WTC11 (cell line): ENCODE measurements at regions not wholly inside any gene's neighbourhood (a gene's known extent, or its start where the extent isn't known, plus 50 kb on each side); places are given as distances from the start of the nearest gene placed in this dataset.
A peak's percentile ranks its signal among the peaks of the same experiment; 100 is the strongest.

Source experiments
- ATAC-seq: fragments of 200-7000 bp; cut with Tn5 transposase; 2 replicates; pipeline ENCODE4 v1.10.0; 2021; ENCODE audit warnings: mild to moderate bottlenecking, moderate library complexity
- CTCF ChIA-PET: fragments of 300-600 bp; sonication (Branson Sonifier 250); formaldehyde crosslinking; loops from one replicate; lab custom pipeline; 2021; ENCODE audit warnings: antibody characterized with exemption; lab: Charles Lee
- POLR2A ChIA-PET: fragments of 350-600 bp; sonication (Branson Sonifier 250); formaldehyde crosslinking; loops from one replicate; lab custom pipeline; 2021; ENCODE audit warnings: antibody characterized with exemption; lab: Charles Lee
- DNase-seq: peaks from one replicate; pipeline ENCODE4 v3.0.0; 2021; ENCODE audit warnings: low spot score
- H3K27ac Mint-ChIP-seq: 2 replicates; pipeline ENCODE4 v1.8.0; 2021; ENCODE audit warnings: mixed read lengths
- H3K27me3 Mint-ChIP-seq: 2 replicates; pipeline ENCODE4 v1.8.0; 2021; ENCODE audit warnings: low read depth, mild to moderate bottlenecking, moderate library complexity, mixed read lengths
- H3K36me3 Mint-ChIP-seq: 2 replicates; pipeline ENCODE4 v1.8.0; 2021; ENCODE audit warnings: mixed read lengths
- H3K4me1 Mint-ChIP-seq: 2 replicates; pipeline ENCODE4 v1.8.0; 2022; ENCODE audit warnings: mixed read lengths
- H3K4me3 Mint-ChIP-seq: 2 replicates; pipeline ENCODE4 v1.8.0; 2021; ENCODE audit warnings: mild to moderate bottlenecking, moderate library complexity, mixed read lengths
- H3K9me3 Mint-ChIP-seq: 2 replicates; pipeline ENCODE4 v1.8.0; 2021; ENCODE audit warnings: mixed read lengths
- AFF4 ChIP-seq: sonication (generic); formaldehyde crosslinking; IDR thresholded peaks from 2 replicates; pipeline ENCODE4 v1.8.1; 2023; ENCODE audit warnings: mild to moderate bottlenecking, missing genetic modification reagents, borderline replicate concordance
- ATF2 ChIP-seq: sonication (generic); formaldehyde crosslinking; IDR thresholded peaks from 2 replicates; pipeline ENCODE4 v1.8.1; 2022; ENCODE audit warnings: low read depth, missing genetic modification reagents, borderline replicate concordance
- ATF6 ChIP-seq: sonication (generic); formaldehyde crosslinking; IDR thresholded peaks from 2 replicates; pipeline ENCODE4 v1.8.1; 2023; ENCODE audit warnings: mild to moderate bottlenecking, missing genetic modification reagents
- E2F5 ChIP-seq: sonication (generic); formaldehyde crosslinking; IDR thresholded peaks from 2 replicates; pipeline ENCODE4 v1.8.1; 2022; ENCODE audit warnings: mild to moderate bottlenecking, moderate library complexity, missing genetic modification reagents
- JAZF1 ChIP-seq: fragments of 250-450 bp; sonication (Bioruptor Pico); IDR thresholded peaks from 2 replicates; pipeline ENCODE4 v1.9.0; 2021; ENCODE audit warnings: moderate library complexity, mild to moderate bottlenecking, inconsistent platforms
- SMAD3 ChIP-seq: sonication (generic); formaldehyde crosslinking; IDR thresholded peaks from 2 replicates; pipeline ENCODE4 v1.8.0; 2022; ENCODE audit warnings: missing genetic modification reagents, mild to moderate bottlenecking, borderline replicate concordance
- SMAD4 ChIP-seq: sonication (generic); formaldehyde crosslinking; IDR thresholded peaks from 2 replicates; pipeline ENCODE4 v1.8.0; 2022; ENCODE audit warnings: mild to moderate bottlenecking, missing genetic modification reagents
- TCF7 ChIP-seq: sonication (generic); formaldehyde crosslinking; IDR thresholded peaks from 2 replicates; pipeline ENCODE4 v1.8.0; 2022; ENCODE audit warnings: mild to moderate bottlenecking, low read depth, missing genetic modification reagents, moderate library complexity
- TEAD1 ChIP-seq: sonication (generic); formaldehyde crosslinking; IDR thresholded peaks from 2 replicates; pipeline ENCODE4 v1.8.0; 2022; ENCODE audit warnings: mild to moderate bottlenecking, missing genetic modification reagents
- USF1 ChIP-seq: sonication (generic); formaldehyde crosslinking; IDR thresholded peaks from 2 replicates; pipeline ENCODE4 v1.8.0; 2022; ENCODE audit warnings: mild to moderate bottlenecking, missing genetic modification reagents
- ZBTB21 ChIP-seq: sonication (generic); formaldehyde crosslinking; IDR thresholded peaks from 2 replicates; pipeline ENCODE4 v1.8.1; 2023; ENCODE audit warnings: mild to moderate bottlenecking, missing genetic modification reagents, borderline replicate concordance
- ZNF219 ChIP-seq: sonication (generic); formaldehyde crosslinking; IDR thresholded peaks from 2 replicates; pipeline ENCODE4 v1.8.0; 2023; ENCODE audit warnings: missing genetic modification reagents, mild to moderate bottlenecking, borderline replicate concordance
- ZNF281 ChIP-seq: sonication (generic); formaldehyde crosslinking; IDR thresholded peaks from 2 replicates; pipeline ENCODE4 v1.8.0; 2023; ENCODE audit warnings: mild to moderate bottlenecking, missing genetic modification reagents
- ZNF317 ChIP-seq: sonication (generic); formaldehyde crosslinking; IDR thresholded peaks from 2 replicates; pipeline ENCODE4 v1.8.1; 2023; ENCODE audit warnings: low read depth, mild to moderate bottlenecking, moderate library complexity, missing genetic modification reagents, borderline replicate concordance
- ZNF423 ChIP-seq: fragments of 250-450 bp; sonication (Bioruptor Pico); IDR thresholded peaks from 2 replicates; pipeline ENCODE4 v2.1.2; 2022; ENCODE audit warnings: mild to moderate bottlenecking, moderate library complexity
- ZNF532 ChIP-seq: fragments of 250-450 bp; sonication (Bioruptor Pico); IDR thresholded peaks from 2 replicates; pipeline ENCODE4 v1.9.0; 2021; ENCODE audit warnings: mild to moderate bottlenecking, borderline replicate concordance

GRCh38 chr18:32846896-32847295, 74.1 kb upstream of the KLHL14 start:
- CTCF ChIA-PET: no interaction called here
- H3K4me3 Mint-ChIP-seq: no peak overlapping the region
- DNase-seq (no peak), ATAC-seq (no peak)
- POLR2A ChIA-PET: no interaction called here
- TF ChIP-seq ZNF317: no peak
- TF ChIP-seq SMAD3 (CRISPR knock-in tag): no peak
- H3K27ac Mint-ChIP-seq: peak overlapping the region; percentile 49; the same call in 1 of the 2 replicates
- H3K27me3 Mint-ChIP-seq: no peaks in the 10 kb centered on the region
- H3K4me1 Mint-ChIP-seq: peaks cover 22% of the 10 kb centered on the region
- H3K9me3 Mint-ChIP-seq: peaks cover 36% of the 10 kb centered on the region
- H3K36me3 Mint-ChIP-seq: peaks cover 23% of the 10 kb centered on the region

GRCh38 chr18:32840962-32841361, 68.1 kb upstream of the KLHL14 start:
- no peak for DNase-seq
- Mint-ChIP-seq H3K36me3 (peaks cover 6% of the 10 kb centered on the region), H3K4me1 (peaks cover 14% of the 10 kb centered on the region), H3K4me3 (no peak overlapping the region), H3K9me3 (peaks cover 16% of the 10 kb centered on the region), H3K27me3 (no peaks in the 10 kb centered on the region), H3K27ac (no peak overlapping the region)
- no peak for TF ChIP-seq SMAD3 (CRISPR knock-in tag)
- no peak for TF ChIP-seq TCF7 (CRISPR knock-in tag)
- no peak for TF ChIP-seq E2F5 (CRISPR knock-in tag)
- TF ChIP-seq ZNF219 (CRISPR knock-in tag): no peak
- TF ChIP-seq JAZF1 (CRISPR knock-in tag): no peak
- no peak for TF ChIP-seq USF1 (CRISPR knock-in tag)
- no peak for TF ChIP-seq ZNF423 (CRISPR knock-in tag)
- no peak for TF ChIP-seq ZNF281
- TF ChIP-seq ATF6: no peak
- TF ChIP-seq SMAD4 (CRISPR knock-in tag): no peak
- ChIA-PET POLR2A (no interaction called here), CTCF (no interaction called here)
- ATAC-seq: peak; percentile 52

GRCh38 chr18:32835951-32836350, 63.1 kb upstream of the KLHL14 start:
- CTCF ChIA-PET: no interaction called here
- Mint-ChIP-seq H3K4me3 (no peak overlapping the region), H3K27me3 (no peaks in the 10 kb centered on the region)
- no peak for TF ChIP-seq ZNF532 (CRISPR knock-in tag)
- TF ChIP-seq ATF2 (CRISPR knock-in tag): no peak
- TF ChIP-seq SMAD4 (CRISPR knock-in tag): no peak
- TF ChIP-seq AFF4: no peak
- no peak for TF ChIP-seq TEAD1 (CRISPR knock-in tag)
- TF ChIP-seq ZBTB21 (CRISPR knock-in tag): no peak

More at GRCh38 chr18:32835951-32836350, 63.1 kb upstream of the KLHL14 start:
- no peak for ATAC-seq
- Mint-ChIP-seq H3K4me1 (peaks cover 8% of the 10 kb centered on the region), H3K27ac (no peak overlapping the region), H3K36me3 (no peaks in the 10 kb centered on the region), H3K9me3 (peaks cover 16% of the 10 kb centered on the region)
- POLR2A ChIA-PET: no interaction called here
- no peak for DNase-seq
